A673 (cell line): ENCODE measurements at regions not wholly inside any gene's neighbourhood (a gene's known extent, or its start where the extent isn't known, plus 50 kb on each side); places are given as distances from the start of the nearest gene placed in this dataset.

Experiments used
- BruUV-seq: library from RNA; stranded (reverse); fragments of 400-500 nt; replicated peaks from 2 replicates; lab custom pipeline; 2021; lab: Mats Ljungman, UMichigan
- CTCF ChIA-PET: fragments of 300-600 bp; sonication (Branson Sonifier 250); formaldehyde crosslinking; loops from one replicate; lab custom pipeline; 2022; ENCODE audit warnings: antibody characterized with exemption; lab: Charles Lee
- POLR2A ChIA-PET: fragments of 300-600 bp; sonication (Branson Sonifier 250); formaldehyde crosslinking; loops from one replicate; lab custom pipeline; 2022; ENCODE audit warnings: antibody characterized with exemption; ENCODE audit not compliant: low non-redundant PET; lab: Charles Lee
- DNase-seq: peaks from one replicate; pipeline ENCODE4 v3.0.0-alpha.2; 2015; ENCODE audit warnings: low spot score
- H3K27ac ChIP-seq: fragments of 200-600 bp; sonication (generic); 2 replicates; pipeline ENCODE4 v1.5.1; 2016; ENCODE audit warnings: mixed run types, low read depth, mild to moderate bottlenecking, mixed read lengths, antibody characterized with exemption, low read length; ENCODE audit not compliant: poor library complexity, severe bottlenecking
- H3K27me3 ChIP-seq: fragments of 200-600 bp; sonication (generic); replicated peaks from 2 replicates; pipeline ENCODE4 v1.6.1; 2017; ENCODE audit warnings: mixed run types, low read depth, mild to moderate bottlenecking, mixed read lengths, antibody characterized with exemption, low read length; ENCODE audit not compliant: insufficient read depth, poor library complexity
- H3K36me3 ChIP-seq: fragments of 200-600 bp; sonication (generic); 2 replicates; pipeline ENCODE4 v1.6.1; 2016; ENCODE audit warnings: mixed run types, mild to moderate bottlenecking, mixed read lengths, antibody characterized with exemption, low read length; ENCODE audit not compliant: insufficient read depth, poor library complexity, severe bottlenecking
- H3K4me1 ChIP-seq: fragments of 200-600 bp; sonication (generic); 2 replicates; pipeline ENCODE4 v1.6.1; 2017; ENCODE audit warnings: mixed run types, mild to moderate bottlenecking, mixed read lengths, antibody characterized with exemption, low read length; ENCODE audit not compliant: insufficient read depth, poor library complexity, severe bottlenecking
- H3K4me3 ChIP-seq: fragments of 200-600 bp; sonication (generic); 2 replicates; pipeline ENCODE4 v1.5.1; 2016; ENCODE audit warnings: low read depth, mixed run types, mild to moderate bottlenecking, mixed read lengths, low read length; ENCODE audit not compliant: poor library complexity, severe bottlenecking
- H3K9me3 ChIP-seq: fragments of 200-600 bp; sonication (generic); 2 replicates; pipeline ENCODE4 v1.6.1; 2016; ENCODE audit warnings: mixed run types, low read depth, mild to moderate bottlenecking, mixed read lengths, antibody characterized with exemption, low read length; ENCODE audit not compliant: poor library complexity, severe bottlenecking
- CTCF ChIP-seq: fragments of 300-800, 200-600 bp; sonication (generic); conservative IDR thresholded peaks from 2 replicates; pipeline ENCODE4 v1.5.1; 2017; ENCODE audit warnings: low read depth, mild to moderate bottlenecking, antibody characterized with exemption, low read length, moderate library complexity, mixed read lengths
- EZH2 ChIP-seq: fragments of 200-600 bp; sonication (generic); IDR thresholded peaks from 2 replicates; pipeline ENCODE4 v1.6.1; 2017; ENCODE audit warnings: borderline replicate concordance, low read depth, mild to moderate bottlenecking, mixed read lengths, antibody characterized with exemption, low read length; ENCODE audit not compliant: poor library complexity, severe bottlenecking
- intact Hi-C: fragments of 100-400 bp; cut with micrococcal nuclease; formaldehyde crosslinking; loops from one replicate; pipeline ENCODE4 v1.10.0; 2022; ENCODE audit not compliant: unreplicated experiment

DNA sequence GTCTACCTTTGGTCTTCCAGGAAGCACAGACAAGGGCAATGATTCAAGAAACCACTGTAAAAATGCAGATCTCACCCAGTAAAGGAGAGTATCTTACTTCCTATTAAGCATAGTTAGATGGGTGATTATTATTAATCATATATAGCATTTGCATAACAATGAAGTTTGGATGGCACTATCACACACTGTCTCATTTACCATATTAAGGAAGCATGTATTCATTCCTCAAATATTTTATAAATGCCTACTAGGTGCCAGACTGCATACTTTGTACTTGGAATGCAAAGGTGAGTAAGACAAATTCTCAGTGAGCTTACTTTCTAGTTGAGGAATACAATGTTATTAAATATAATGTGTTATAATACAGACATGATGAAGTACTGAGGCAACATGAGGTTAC is 53.9 kb upstream of the SKAP2 start:
- Histone ChIP-seq H3K36me3 (no peaks in the 10 kb centered on the region), H3K27ac (no peak overlapping the region), H3K4me1 (no peaks in the 10 kb centered on the region), H3K9me3 (no peaks in the 10 kb centered on the region), H3K27me3 (peaks cover 45% of the 10 kb centered on the region), H3K4me3 (no peak overlapping the region)
- POLR2A ChIA-PET, result no interaction called here
- intact Hi-C loops, result no loop called here
- no TSS peak for BruUV-seq
- CTCF ChIA-PET, result no interaction called here
- no peak for DNase-seq
- no peak for TF ChIP-seq CTCF
- TF ChIP-seq EZH2, result no peak

GRCh38 chr7:26916779-26917320 is 52.5 kb upstream of the SKAP2 start:
- no peak overlapping the region for H3K4me3 ChIP-seq
- intact Hi-C loops, result no loop called here
- DNase-seq, result no peak
- ChIA-PET POLR2A (no interaction called here), CTCF (no interaction called here)
- no peaks in the 10 kb centered on the region for H3K9me3 ChIP-seq
- H3K36me3 ChIP-seq, result no peaks in the 10 kb centered on the region
- TF ChIP-seq EZH2, result no peak
- TF ChIP-seq CTCF, result no peak
- peaks cover 53% of the 10 kb centered on the region for H3K27me3 ChIP-seq
- no peaks in the 10 kb centered on the region for H3K4me1 ChIP-seq
- BruUV-seq, result no TSS peak
- H3K27ac ChIP-seq, result no peak overlapping the region

DNA sequence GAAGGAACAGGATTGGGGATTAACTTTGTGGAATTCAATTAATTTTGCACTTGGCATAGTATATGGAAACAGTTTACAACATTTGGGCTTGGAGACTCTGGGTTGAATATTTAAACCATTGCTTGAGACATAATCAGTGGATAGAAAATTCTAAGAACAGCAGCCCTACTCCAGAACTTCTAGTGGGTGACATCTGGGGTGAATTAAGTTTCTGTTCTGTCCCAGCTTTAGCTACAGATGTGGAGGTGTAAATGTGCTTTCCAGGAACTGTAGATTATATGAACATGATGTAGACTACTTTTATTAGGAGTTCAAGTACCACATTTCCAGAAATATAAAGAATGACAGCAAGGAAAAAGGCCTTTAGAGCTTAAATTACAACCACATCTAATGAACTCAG is 51.9 kb upstream of the SKAP2 start:
- Histone ChIP-seq H3K9me3 (no peaks in the 10 kb centered on the region), H3K36me3 (no peaks in the 10 kb centered on the region), H3K4me1 (no peaks in the 10 kb centered on the region), H3K4me3 (no peak overlapping the region), H3K27me3 (peaks cover 53% of the 10 kb centered on the region), H3K27ac (no peak overlapping the region)
- no peak for DNase-seq
- ChIA-PET POLR2A (no interaction called here), CTCF (no interaction called here)
- BruUV-seq, result no TSS peak
- TF ChIP-seq EZH2 (no peak), CTCF (no peak)
- intact Hi-C loops, result no loop called here
